ENCODE measurements at regions not wholly inside any gene's neighbourhood (a gene's known extent, or its start where the extent isn't known, plus 50 kb on each side); places are given as distances from the start of the nearest gene placed in this dataset.

DNA sequence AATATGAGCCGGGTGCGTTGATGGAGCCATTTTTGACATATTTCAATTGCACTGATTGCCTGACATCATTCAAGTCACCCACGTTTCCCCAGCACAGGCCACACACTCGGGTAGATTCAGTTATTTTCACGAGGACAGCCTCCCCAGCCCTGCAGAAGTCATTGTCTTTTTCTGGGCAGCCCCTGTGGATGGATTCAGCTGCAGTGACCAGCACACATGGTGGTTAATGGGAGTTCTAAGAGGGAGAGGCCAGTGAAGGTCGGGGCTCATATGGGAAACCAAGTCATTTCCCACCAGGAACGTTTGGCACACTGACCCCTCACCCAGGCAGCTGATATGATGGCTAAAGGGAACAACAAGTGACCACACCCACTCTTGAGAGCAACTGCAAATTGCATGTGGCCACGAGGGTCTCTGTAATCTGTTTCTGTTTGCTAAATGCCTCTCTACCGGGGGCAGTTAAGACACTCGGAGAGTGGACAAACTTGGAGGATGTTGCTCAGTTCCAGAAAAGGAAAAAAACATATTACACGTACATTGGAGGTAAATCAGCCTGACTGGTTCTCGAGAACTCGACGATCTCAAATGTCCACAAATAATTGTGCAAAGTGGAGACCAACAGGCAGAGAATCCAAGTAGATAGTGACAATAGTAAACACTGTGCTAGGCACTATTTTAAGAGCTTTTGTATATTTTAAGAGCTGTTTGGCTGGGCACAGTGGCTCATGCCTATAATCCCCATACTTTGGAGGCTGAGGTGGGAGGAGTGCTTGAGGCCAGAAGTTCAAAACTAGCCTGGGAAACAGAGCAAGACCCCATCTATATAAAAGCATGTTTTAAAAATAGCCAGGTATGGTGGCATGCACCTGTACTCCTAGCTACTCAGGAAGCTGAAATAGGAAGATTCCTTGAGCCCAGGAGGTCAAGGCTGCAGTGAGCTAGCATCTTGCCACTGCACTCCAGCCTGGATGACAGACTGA, 167.2 kb upstream of the IRF2BP2 start:
- TF ChIP-seq, protein P1, sequence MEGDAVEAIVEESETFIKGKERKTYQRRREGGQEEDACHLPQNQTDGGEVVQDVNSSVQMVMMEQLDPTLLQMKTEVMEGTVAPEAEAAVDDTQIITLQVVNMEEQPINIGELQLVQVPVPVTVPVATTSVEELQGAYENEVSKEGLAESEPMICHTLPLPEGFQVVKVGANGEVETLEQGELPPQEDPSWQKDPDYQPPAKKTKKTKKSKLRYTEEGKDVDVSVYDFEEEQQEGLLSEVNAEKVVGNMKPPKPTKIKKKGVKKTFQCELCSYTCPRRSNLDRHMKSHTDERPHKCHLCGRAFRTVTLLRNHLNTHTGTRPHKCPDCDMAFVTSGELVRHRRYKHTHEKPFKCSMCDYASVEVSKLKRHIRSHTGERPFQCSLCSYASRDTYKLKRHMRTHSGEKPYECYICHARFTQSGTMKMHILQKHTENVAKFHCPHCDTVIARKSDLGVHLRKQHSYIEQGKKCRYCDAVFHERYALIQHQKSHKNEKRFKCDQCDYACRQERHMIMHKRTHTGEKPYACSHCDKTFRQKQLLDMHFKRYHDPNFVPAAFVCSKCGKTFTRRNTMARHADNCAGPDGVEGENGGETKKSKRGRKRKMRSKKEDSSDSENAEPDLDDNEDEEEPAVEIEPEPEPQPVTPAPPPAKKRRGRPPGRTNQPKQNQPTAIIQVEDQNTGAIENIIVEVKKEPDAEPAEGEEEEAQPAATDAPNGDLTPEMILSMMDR (IDR thresholded peaks at IDR 0.05) = no peak
- DNase-seq = no peak
- Mint-ChIP-seq H3K4me3 (no peak overlapping the region), H3K9me3 (peaks cover 15% of the 10 kb centered on the region), H3K36me3 (ENCODE audit: low read depth) (peaks cover 4% of the 10 kb centered on the region), H3K27me3 (ENCODE audit: low read depth, poor library complexity) (peaks cover 3% of the 10 kb centered on the region), H3K27ac (no peak overlapping the region), H3K4me1 (peaks cover 9% of the 10 kb centered on the region)

DNA sequence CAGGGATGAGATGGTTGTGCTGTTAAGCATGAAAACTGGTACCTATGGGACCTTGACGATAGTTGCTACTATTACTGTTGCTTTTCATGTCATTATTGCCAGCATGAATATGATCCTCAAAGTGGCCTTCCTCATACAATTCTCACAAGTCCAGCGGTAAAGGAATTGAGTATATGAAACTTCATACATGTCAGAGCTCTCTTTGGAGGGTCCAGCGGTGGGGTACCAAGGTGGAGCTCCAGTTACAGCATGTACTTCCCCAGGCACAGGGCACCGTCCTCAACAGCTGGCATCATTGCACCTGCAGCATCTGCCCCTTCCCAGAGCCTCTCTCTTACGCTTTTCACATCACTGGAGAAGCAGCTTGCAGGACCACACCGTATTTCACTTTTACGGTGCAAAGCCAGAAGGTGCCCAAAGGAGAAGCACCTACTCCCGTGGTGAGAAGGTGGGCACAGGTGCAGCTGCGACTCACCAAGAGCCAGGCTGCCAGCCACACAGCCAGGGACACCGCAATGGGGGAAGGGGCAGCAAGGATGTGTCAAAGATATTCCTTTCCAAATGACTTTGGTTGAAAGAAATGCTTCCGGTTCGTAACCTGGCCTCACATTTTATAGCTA, 166.4 kb upstream of the IRF2BP2 start:
- no peak for DNase-seq
- Mint-ChIP-seq H3K27ac (no peak overlapping the region), H3K4me3 (no peak overlapping the region), H3K4me1 (peaks cover 17% of the 10 kb centered on the region), H3K9me3 (peaks cover 15% of the 10 kb centered on the region), H3K36me3 (ENCODE audit: low read depth) (peaks cover 4% of the 10 kb centered on the region), H3K27me3 (ENCODE audit: low read depth, poor library complexity) (peaks cover 3% of the 10 kb centered on the region)
- TF ChIP-seq, protein P1 (IDR thresholded peaks at IDR 0.05) = no peak

DNA sequence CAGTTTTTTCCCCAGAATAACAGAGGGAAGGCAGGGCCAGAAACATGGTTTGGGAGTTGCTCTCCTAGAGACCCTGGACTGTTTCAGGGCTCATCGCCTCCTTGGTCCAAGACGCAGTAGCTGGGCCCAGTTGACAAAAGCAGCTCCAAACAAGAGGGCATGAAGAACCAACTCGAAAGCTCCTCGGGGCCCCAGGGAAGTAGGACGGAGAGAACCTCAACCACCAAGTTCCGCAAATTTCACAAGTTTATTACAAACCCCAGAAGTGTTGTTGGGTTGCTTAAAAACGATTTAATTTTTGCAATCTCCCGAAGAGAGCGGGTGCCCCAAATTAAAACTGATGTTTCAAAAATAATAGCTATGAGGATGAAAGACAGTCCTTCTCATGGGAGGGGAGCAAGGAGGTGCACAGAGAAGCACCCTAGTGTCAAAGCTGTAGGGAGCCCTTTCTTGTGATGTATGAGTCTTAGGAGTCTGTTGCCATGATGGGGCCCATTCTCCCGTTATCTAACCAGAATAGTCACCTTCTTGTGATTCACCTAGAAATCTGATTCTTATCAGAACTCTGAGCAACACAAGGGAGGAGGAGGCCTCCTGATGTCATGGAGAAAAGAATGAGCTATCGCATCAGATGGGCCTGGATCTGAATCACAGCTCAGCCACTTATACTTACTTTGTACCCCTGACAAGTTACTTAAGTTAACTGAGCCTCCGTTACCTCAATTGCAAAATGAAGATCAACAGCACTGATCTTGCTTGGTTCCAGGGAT, 165.7 kb upstream of the IRF2BP2 start:
- peaks cover 24% of the 10 kb centered on the region for H3K4me1 Mint-ChIP-seq
- no peak overlapping the region for H3K4me3 Mint-ChIP-seq

DNA sequence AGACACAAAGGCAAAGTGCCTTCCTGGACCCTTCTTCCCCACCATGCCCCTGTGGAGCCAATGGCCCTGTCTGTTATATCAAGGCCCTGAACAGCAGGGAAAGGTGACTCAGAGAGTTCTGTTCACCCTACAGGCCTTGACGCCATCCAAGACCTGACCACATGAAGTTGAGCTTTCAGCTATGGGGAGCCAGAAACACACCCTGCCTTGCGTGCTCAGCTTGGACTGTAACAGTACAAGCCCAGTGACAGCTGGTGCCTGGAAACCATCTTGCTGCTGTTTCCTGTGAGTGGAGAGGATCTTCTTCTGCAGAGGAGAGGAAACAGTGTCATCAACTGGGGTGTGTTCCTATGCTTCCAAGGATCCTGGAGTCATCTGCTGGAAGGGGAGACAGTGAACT, 165.0 kb upstream of the IRF2BP2 start:
- Mint-ChIP-seq H3K9me3 (peaks cover 15% of the 10 kb centered on the region), H3K36me3 (ENCODE audit: low read depth) (peaks cover 4% of the 10 kb centered on the region), H3K4me1 (peaks cover 31% of the 10 kb centered on the region), H3K4me3 (no peak overlapping the region), H3K27me3 (ENCODE audit: low read depth, poor library complexity) (peaks cover 3% of the 10 kb centered on the region), H3K27ac (no peak overlapping the region)
- TF ChIP-seq, protein P1 (IDR thresholded peaks at IDR 0.05) = no peak
- DNase-seq = no peak

More for the DNA sequence above, 165.7 kb upstream of the IRF2BP2 start:
- TF ChIP-seq, protein P1 (IDR thresholded peaks at IDR 0.05) = no peak
- peaks cover 15% of the 10 kb centered on the region for H3K9me3 Mint-ChIP-seq
- peaks cover 4% of the 10 kb centered on the region for H3K36me3 Mint-ChIP-seq (ENCODE audit: low read depth)
- H3K27ac Mint-ChIP-seq = no peak overlapping the region
- no peak for DNase-seq
- peaks cover 3% of the 10 kb centered on the region for H3K27me3 Mint-ChIP-seq (ENCODE audit: low read depth, poor library complexity)

DNA sequence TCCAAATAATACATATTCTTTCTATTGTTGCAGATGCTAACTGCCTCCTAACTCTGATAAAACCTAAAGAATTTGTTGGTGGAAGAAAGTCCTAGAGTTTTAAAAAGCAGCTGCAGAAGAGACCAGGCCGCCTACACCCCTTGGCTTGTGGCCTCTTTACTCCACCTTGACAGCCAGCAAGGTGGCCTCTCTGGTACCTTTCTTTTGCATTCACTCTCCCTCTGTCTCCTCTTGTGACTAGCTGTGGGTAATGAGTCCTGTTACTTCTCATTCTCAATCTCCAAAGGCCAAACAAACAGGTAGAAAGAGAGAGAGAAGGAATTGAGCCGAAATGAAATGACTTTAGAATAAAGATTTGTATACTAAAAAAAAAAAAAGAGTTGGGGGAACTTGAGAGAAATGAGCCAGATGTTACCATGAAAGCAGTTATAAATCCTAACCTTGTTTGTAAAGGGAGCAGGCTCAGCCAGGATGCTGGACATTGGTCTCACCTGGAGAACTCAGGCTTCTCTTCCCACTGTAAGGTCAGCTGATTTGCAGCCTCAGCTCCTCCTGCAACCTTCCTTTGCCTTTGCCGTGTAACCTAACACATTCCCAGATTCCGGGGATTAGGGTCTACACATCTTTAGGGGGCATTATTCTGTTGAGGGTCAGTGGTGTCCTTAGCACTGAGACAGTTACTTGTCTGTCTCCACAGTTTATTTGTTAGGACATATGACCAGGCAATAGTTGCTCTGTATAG, 164.1 kb upstream of the IRF2BP2 start:
- H3K27ac Mint-ChIP-seq = no peak overlapping the region
- peaks cover 4% of the 10 kb centered on the region for H3K36me3 Mint-ChIP-seq (ENCODE audit: low read depth)
- no peak for DNase-seq
- peaks cover 15% of the 10 kb centered on the region for H3K9me3 Mint-ChIP-seq
- H3K4me3 Mint-ChIP-seq = no peak overlapping the region
- H3K27me3 Mint-ChIP-seq (ENCODE audit: low read depth, poor library complexity) = peaks cover 3% of the 10 kb centered on the region
- peaks cover 39% of the 10 kb centered on the region for H3K4me1 Mint-ChIP-seq
- TF ChIP-seq, protein P1 (IDR thresholded peaks at IDR 0.05) = no peak

All from nephron progenitor cell (in vitro differentiated cells).